Sigmoid colon (tissue), 6 donors: ENCODE measurements at regions not wholly inside any gene's neighbourhood (a gene's known extent, or its start where the extent isn't known, plus 50 kb on each side); places are given as distances from the start of the nearest gene placed in this dataset.

ENCODE experiments used
- DNase-seq: peaks from one replicate; pipeline ENCODE4 v3.0.0-alpha.2; 2019
- H3K27ac ChIP-seq, 4 donors: fragments of 200-600 bp; sonication (generic); one replicate each; pipeline ENCODE4 v1.5.1; 2016 to 2019; ENCODE audit warnings: mild to moderate bottlenecking in 1 of 4
- H3K27me3 ChIP-seq, 3 donors: fragments of 200-600 bp; sonication (generic); one replicate each; pipeline ENCODE4 v1.5.1; 2019; ENCODE audit warnings: mild to moderate bottlenecking in 1 of 3
- H3K36me3 ChIP-seq, 4 donors: fragments of 200-600 bp; sonication (generic); one replicate each; pipeline ENCODE4 v1.5.1; 2016 to 2019
- H3K4me1 ChIP-seq, 4 donors: fragments of 200-600 bp; sonication (generic); one replicate each; pipeline ENCODE4 v1.5.1; 2017 to 2019
- H3K4me3 ChIP-seq, 4 donors: fragments of 200-600 bp; sonication (generic); one replicate each; pipeline ENCODE4 v1.5.1; 2017 to 2019; ENCODE audit warnings: mild to moderate bottlenecking in 2 of 4, moderate library complexity in 1 of 4
- H3K9me3 ChIP-seq, 4 donors: fragments of 200-600 bp in 3 of 4; sonication (generic) in 3 of 4; one replicate each; pipeline versions ENCODE4 v1.5.1 to v1.6.1; 2013 to 2019
- CTCF ChIP-seq, 4 experiments: fragments of 450-650 bp in 3 of 4; fragments of 200-600 bp in 1 of 4; IDR thresholded peaks; one replicate each; pipeline ENCODE4 v1.5.1; 2016 to 2019; ENCODE audit warnings: antibody characterized with exemption in 4 of 4, mild to moderate bottlenecking in 3 of 4, moderate library complexity in 2 of 4
- EP300 ChIP-seq, 4 donors: sonication (generic); formaldehyde crosslinking; IDR thresholded peaks; one replicate each; pipeline ENCODE4 v1.6.1; 2017; ENCODE audit warnings: antibody characterized with exemption in 4 of 4
- POLR2A ChIP-seq, 2 donors: fragments of 450-650 bp; IDR thresholded peaks; one replicate each; pipeline ENCODE4 v1.6.1; 2016; ENCODE audit warnings: antibody characterized with exemption in 2 of 2, mild to moderate bottlenecking in 2 of 2, moderate library complexity in 2 of 2
- POLR2AphosphoS5 ChIP-seq, 4 donors: sonication (generic); formaldehyde crosslinking; IDR thresholded peaks; one replicate each; pipeline ENCODE4 v1.6.1; 2017; ENCODE audit warnings: antibody characterized with exemption in 4 of 4
- WGBS, 2 donors: extraction: QIAGEN DNeasy Blood & Tissue Kit; methylation state at CpG; one replicate each; pipeline ENCODE4 v1.1.7; 2013; 5-methylcytosine and 5-hydroxymethylcytosine counted together
- intact Hi-C: fragments of 100-400 bp; cut with DNase I; formaldehyde crosslinking; loops from one replicate; pipeline ENCODE4 v1.15.1; 2023
- donor health status: healthy with polysubstance abuse.
- donor health status: healthy.

- DNase-seq, result no peak
- no peaks in the 10 kb centered on the region for H3K9me3 ChIP-seq
- no peaks in the 10 kb centered on the region for H3K27me3 ChIP-seq
- WGBS, 2 donors, result 75 to 79% methylated on average over 1 of the region's 1 CpG
- intact Hi-C loops, result no loop called here
- no peaks in the 10 kb centered on the region for H3K36me3 ChIP-seq
- no peak overlapping the region for H3K27ac ChIP-seq
- TF ChIP-seq EP300 (IDR thresholded peaks at IDR 0.05), result no peak
- TF ChIP-seq POLR2A (IDR thresholded peaks at IDR 0.05), result no peak
- no peak for TF ChIP-seq POLR2AphosphoS5 (IDR thresholded peaks at IDR 0.05)
- no peak for TF ChIP-seq CTCF (IDR thresholded peaks at IDR 0.05)
- H3K4me1 ChIP-seq, result no peaks in the 10 kb centered on the region
- H3K4me3 ChIP-seq, result no peak overlapping the region
These were observed 71.7 kb upstream of the KCND2 start for GRCh38 chr7:120201290-120201689.

- no peak for TF ChIP-seq EP300 (IDR thresholded peaks at IDR 0.05)
- no peak for TF ChIP-seq POLR2A (IDR thresholded peaks at IDR 0.05)
- TF ChIP-seq CTCF (IDR thresholded peaks at IDR 0.05), result no peak
- TF ChIP-seq POLR2AphosphoS5 (IDR thresholded peaks at IDR 0.05), result no peak
- H3K9me3 ChIP-seq, result no peaks in the 10 kb centered on the region
- H3K27ac ChIP-seq, result no peak overlapping the region
- WGBS, 2 donors, result 48 to 70% methylated on average over 2 of the region's 2 CpGs
- H3K4me1 ChIP-seq, result no peaks in the 10 kb centered on the region
- no peak for DNase-seq
- H3K27me3 ChIP-seq, result no peaks in the 10 kb centered on the region
- H3K36me3 ChIP-seq, result no peaks in the 10 kb centered on the region
- intact Hi-C loops, result no loop called here
- no peak overlapping the region for H3K4me3 ChIP-seq
These were observed 67.9 kb upstream of the KCND2 start for GRCh38 chr7:120205101-120205500.

- H3K27me3 ChIP-seq, result no peaks in the 10 kb centered on the region
- intact Hi-C loops, result no loop called here
- no peak overlapping the region for H3K27ac ChIP-seq
- no peaks in the 10 kb centered on the region for H3K36me3 ChIP-seq
- no peak for DNase-seq
- TF ChIP-seq POLR2A (IDR thresholded peaks at IDR 0.05) (no peak), CTCF (IDR thresholded peaks at IDR 0.05) (no peak)
- H3K9me3 ChIP-seq, result no peaks in the 10 kb centered on the region
- no peaks in the 10 kb centered on the region for H3K4me1 ChIP-seq
- H3K4me3 ChIP-seq, result no peak overlapping the region
- 61 to 81% methylated on average over 3 of the region's 3 CpGs for WGBS, 2 donors
These were observed 65.9 kb upstream of the KCND2 start for GRCh38 chr7:120207037-120207436.

- Histone ChIP-seq H3K36me3 (no peaks in the 10 kb centered on the region), H3K27ac (no peak overlapping the region), H3K9me3 (no peaks in the 10 kb centered on the region), H3K4me1 (no peaks in the 10 kb centered on the region), H3K4me3 (no peak overlapping the region), H3K27me3 (no peaks in the 10 kb centered on the region)
- 92% methylated on average over 7 of the region's 7 CpGs for WGBS, 2 donors
- intact Hi-C loops, result no loop called here
- TF ChIP-seq CTCF (IDR thresholded peaks at IDR 0.05) (no peak), POLR2A (IDR thresholded peaks at IDR 0.05) (no peak), EP300 (IDR thresholded peaks at IDR 0.05) (no peak), POLR2AphosphoS5 (IDR thresholded peaks at IDR 0.05) (no peak)
- no peak for DNase-seq
These were observed 57.3 kb upstream of the KCND2 start for GRCh38 chr7:120215654-120216053.

GRCh38 chr7:120216947-120217346, 56.0 kb upstream of the KCND2 start:
- no peak for DNase-seq
- Histone ChIP-seq H3K4me3 (no peak overlapping the region), H3K27me3 (no peaks in the 10 kb centered on the region), H3K27ac (no peak overlapping the region), H3K4me1 (no peaks in the 10 kb centered on the region), H3K9me3 (no peaks in the 10 kb centered on the region), H3K36me3 (no peaks in the 10 kb centered on the region)
- intact Hi-C loops, result no loop called here
- 19 to 49% methylated on average over 2 of the region's 2 CpGs for WGBS, 2 donors
- TF ChIP-seq CTCF (IDR thresholded peaks at IDR 0.05), result no peak
- TF ChIP-seq POLR2AphosphoS5 (IDR thresholded peaks at IDR 0.05), result no peak
- no peak for TF ChIP-seq POLR2A (IDR thresholded peaks at IDR 0.05)
- TF ChIP-seq EP300 (IDR thresholded peaks at IDR 0.05), result no peak
